Loucy (cell line): ENCODE measurements at regions not wholly inside any gene's neighbourhood (a gene's known extent, or its start where the extent isn't known, plus 50 kb on each side); places are given as distances from the start of the nearest gene placed in this dataset.

Experiments used
- CTCF ChIP-seq: fragments of 200-600 bp; sonication (generic); conservative IDR thresholded peaks from 2 replicates; pipeline ENCODE4 v1.5.1; 2014; ENCODE audit warnings: mild to moderate bottlenecking, antibody characterized with exemption, low read length
- EZH2phosphoT487 ChIP-seq: fragments of 200-600 bp; IDR thresholded peaks from 2 replicates; pipeline ENCODE4 v1.6.1; 2018; ENCODE audit warnings: antibody characterized with exemption, mild to moderate bottlenecking, moderate library complexity, borderline replicate concordance

GRCh38 chr5:166399781-166400180 is 1891.7 kb upstream of the WWC1 start:
- TF ChIP-seq CTCF (no peak), EZH2phosphoT487 (no peak)
